Peyer's patch (tissue), 4 donors: ENCODE measurements at regions not wholly inside any gene's neighbourhood (a gene's known extent, or its start where the extent isn't known, plus 50 kb on each side); places are given as distances from the start of the nearest gene placed in this dataset.

Experiments
- POLR2A ChIP-seq, 2 donors: fragments of 450-650 bp; IDR thresholded peaks; one replicate each; pipeline ENCODE4 v1.5.1; 2017; ENCODE audit warnings: antibody characterized with exemption in 2 of 2, mild to moderate bottlenecking in 2 of 2, moderate library complexity in 2 of 2
- TF ChIP-seq, protein P1 (sequence below), 6 experiments: fragments of 450-650 bp in 4 of 6; fragments of 200-600 bp in 2 of 6; sonication (generic) in 1 of 6; IDR thresholded peaks; one replicate each; pipeline ENCODE4 v1.5.1; 2017 to 2019; ENCODE audit warnings: antibody characterized with exemption in 6 of 6, mild to moderate bottlenecking in 3 of 6, moderate library complexity in 1 of 6

DNA sequence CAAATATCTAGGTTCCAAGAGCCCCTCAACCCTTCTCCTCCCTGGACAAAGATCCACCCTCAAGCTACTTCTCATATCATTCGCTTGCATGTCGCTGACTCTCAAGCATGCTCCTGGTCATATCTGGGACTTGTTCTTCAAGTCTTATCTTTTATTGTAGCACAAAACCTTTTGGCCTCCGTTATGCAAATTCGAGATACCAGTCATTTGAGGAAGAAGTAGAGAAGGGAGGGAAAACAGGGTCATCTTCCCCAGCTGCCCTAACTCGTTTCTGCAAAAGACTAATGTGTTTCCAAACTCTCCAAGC, 63.8 kb upstream of the ETS2 start:
- TF ChIP-seq, protein P1, sequence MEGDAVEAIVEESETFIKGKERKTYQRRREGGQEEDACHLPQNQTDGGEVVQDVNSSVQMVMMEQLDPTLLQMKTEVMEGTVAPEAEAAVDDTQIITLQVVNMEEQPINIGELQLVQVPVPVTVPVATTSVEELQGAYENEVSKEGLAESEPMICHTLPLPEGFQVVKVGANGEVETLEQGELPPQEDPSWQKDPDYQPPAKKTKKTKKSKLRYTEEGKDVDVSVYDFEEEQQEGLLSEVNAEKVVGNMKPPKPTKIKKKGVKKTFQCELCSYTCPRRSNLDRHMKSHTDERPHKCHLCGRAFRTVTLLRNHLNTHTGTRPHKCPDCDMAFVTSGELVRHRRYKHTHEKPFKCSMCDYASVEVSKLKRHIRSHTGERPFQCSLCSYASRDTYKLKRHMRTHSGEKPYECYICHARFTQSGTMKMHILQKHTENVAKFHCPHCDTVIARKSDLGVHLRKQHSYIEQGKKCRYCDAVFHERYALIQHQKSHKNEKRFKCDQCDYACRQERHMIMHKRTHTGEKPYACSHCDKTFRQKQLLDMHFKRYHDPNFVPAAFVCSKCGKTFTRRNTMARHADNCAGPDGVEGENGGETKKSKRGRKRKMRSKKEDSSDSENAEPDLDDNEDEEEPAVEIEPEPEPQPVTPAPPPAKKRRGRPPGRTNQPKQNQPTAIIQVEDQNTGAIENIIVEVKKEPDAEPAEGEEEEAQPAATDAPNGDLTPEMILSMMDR (IDR thresholded peaks at IDR 0.05) = no peak
- no peak for TF ChIP-seq POLR2A (IDR thresholded peaks at IDR 0.05)
